ENCODE measurements at regions not wholly inside any gene's neighbourhood (a gene's known extent, or its start where the extent isn't known, plus 50 kb on each side); places are given as distances from the start of the nearest gene placed in this dataset.

DNA sequence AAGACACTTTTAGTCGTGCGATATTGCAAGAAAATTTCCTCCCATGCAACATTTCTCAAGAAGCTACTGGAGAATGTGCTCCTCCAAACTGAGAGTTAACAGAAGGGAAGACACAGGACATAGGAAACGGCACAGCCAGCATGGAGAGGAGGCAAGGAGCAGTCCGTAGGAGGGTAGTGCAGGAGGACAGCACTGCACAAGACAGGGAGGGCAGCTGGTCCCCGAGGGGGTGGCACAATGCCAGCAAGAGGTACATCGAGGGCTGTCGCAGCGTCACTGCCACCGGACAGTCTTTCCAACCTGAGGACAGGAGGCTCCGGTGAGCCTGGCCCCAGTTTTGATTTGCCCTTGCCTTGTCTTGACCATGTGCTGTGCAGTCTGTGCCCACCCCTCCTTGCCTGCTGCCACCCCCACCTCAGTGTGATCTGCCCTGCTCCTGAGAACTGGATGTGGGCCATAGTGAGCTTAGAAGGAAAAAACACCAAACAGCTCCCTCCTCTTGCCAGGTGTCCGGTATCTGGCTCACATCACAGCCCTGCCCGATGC is 81.6 kb upstream of the LAPTM4A start:
- TF ChIP-seq, protein P1, sequence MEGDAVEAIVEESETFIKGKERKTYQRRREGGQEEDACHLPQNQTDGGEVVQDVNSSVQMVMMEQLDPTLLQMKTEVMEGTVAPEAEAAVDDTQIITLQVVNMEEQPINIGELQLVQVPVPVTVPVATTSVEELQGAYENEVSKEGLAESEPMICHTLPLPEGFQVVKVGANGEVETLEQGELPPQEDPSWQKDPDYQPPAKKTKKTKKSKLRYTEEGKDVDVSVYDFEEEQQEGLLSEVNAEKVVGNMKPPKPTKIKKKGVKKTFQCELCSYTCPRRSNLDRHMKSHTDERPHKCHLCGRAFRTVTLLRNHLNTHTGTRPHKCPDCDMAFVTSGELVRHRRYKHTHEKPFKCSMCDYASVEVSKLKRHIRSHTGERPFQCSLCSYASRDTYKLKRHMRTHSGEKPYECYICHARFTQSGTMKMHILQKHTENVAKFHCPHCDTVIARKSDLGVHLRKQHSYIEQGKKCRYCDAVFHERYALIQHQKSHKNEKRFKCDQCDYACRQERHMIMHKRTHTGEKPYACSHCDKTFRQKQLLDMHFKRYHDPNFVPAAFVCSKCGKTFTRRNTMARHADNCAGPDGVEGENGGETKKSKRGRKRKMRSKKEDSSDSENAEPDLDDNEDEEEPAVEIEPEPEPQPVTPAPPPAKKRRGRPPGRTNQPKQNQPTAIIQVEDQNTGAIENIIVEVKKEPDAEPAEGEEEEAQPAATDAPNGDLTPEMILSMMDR (IDR thresholded peaks at IDR 0.05; ENCODE audit: insufficient read depth, low read length, poor library complexity, severe bottlenecking) = no peak
- no peak for TF ChIP-seq EZH2phosphoT487 (conservative IDR thresholded peaks at IDR 0.05; ENCODE audit: low read length)

All from SU-DHL-6 (cell line).